ENCODE measurements at regions not wholly inside any gene's neighbourhood (a gene's known extent, or its start where the extent isn't known, plus 50 kb on each side); places are given as distances from the start of the nearest gene placed in this dataset.

DNA sequence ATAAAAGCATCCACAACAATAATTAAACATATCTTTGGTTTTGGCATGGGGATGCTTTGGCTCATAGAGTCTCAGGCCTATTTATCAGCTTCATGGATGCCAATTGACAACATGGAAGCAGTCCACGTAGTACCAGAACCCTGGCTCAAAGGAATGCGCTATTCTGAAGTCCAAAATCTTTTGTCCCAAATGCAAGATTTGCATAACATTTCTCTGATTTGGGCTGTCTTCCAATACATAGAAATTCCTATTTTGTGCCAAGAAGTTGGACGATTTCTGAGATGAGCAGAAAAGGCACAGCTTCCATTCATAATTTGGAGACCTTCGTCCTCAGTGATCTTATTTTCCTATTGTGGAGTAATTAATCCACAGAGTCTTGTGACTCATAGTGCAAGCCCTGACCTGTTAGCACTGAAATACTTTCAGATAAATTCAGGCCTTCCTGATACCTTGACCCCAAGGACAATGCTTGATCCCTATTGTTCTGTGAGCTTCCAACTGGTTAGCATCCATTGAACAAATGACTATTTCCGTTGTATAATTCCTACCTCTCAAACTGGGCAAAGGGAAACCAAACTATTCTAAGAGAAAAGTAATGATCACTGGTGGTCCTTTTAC, 78.4 kb upstream of the CDH11 start:
- H3K4me3 ChIP-seq (ENCODE audit: low read depth, low read length): no peak overlapping the region
- no peak for DNase-seq (ENCODE audit: low read depth, low spot score)
- in situ Hi-C loops (cut with HindIII; ENCODE audit: low sequenced_read_pairs): no loop called here
- TF ChIP-seq, protein P1, sequence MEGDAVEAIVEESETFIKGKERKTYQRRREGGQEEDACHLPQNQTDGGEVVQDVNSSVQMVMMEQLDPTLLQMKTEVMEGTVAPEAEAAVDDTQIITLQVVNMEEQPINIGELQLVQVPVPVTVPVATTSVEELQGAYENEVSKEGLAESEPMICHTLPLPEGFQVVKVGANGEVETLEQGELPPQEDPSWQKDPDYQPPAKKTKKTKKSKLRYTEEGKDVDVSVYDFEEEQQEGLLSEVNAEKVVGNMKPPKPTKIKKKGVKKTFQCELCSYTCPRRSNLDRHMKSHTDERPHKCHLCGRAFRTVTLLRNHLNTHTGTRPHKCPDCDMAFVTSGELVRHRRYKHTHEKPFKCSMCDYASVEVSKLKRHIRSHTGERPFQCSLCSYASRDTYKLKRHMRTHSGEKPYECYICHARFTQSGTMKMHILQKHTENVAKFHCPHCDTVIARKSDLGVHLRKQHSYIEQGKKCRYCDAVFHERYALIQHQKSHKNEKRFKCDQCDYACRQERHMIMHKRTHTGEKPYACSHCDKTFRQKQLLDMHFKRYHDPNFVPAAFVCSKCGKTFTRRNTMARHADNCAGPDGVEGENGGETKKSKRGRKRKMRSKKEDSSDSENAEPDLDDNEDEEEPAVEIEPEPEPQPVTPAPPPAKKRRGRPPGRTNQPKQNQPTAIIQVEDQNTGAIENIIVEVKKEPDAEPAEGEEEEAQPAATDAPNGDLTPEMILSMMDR (IDR thresholded peaks at IDR 0.05; ENCODE audit: low read depth, low read length): no peak

DNA sequence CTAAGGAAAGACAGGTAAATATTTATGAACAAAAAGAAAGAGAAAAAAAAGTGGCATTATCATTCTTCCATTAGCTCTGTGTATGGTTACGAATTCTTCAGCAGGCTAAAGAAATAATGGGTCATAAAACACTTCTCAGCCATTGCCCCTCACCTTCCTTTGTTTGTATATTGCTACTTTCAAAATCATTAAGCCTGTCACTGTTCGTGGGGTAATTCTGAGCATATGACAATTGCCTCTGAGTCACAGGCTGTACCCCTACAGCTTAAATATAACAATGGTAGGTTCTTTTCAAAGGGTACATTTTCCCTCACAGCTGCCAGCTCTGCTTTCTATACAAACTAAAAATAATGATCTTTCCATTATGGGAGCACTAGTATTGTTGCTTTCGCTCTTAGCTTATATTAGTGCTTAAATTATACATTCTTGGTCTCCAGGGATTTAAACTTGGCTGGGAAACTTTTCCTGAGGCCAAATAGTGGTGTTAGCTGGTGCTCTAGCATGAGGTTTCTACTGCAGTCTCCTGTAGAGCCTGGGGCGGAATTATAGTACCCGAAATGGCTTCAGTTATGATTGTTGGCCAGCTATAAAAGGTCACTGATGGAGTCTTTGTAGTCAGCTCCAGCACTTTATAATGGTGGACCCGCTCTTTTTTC, 74.7 kb upstream of the CDH11 start:
- TF ChIP-seq, protein P1 (IDR thresholded peaks at IDR 0.05; ENCODE audit: low read depth, low read length): no peak
- no peak overlapping the region for H3K4me3 ChIP-seq (ENCODE audit: low read depth, low read length)
- in situ Hi-C loops (cut with HindIII; ENCODE audit: low sequenced_read_pairs): no loop called here
- no peak for DNase-seq (ENCODE audit: low read depth, low spot score)

DNA sequence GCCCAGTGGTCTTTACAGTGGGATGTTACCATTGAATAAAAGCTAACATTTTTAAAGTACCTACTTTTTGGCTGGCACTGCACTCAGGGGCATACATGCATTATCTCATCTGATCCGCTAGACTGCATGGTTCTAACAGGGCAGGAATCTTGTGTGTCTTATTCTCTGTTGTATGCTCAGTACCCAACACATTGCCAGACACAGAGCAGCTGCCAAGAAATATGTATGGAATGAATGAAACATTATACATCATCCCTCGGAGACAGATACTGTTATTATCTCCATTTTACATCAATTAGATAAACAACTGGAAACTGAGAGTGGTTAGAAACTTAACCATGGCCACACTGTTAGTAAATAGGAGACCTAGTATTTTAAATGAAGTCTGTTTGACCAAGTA, 74.1 kb upstream of the CDH11 start:
- TF ChIP-seq, protein P1 (IDR thresholded peaks at IDR 0.05; ENCODE audit: low read depth, low read length): no peak
- no peak overlapping the region for H3K4me3 ChIP-seq (ENCODE audit: low read depth, low read length)
- DNase-seq (ENCODE audit: low read depth, low spot score): no peak
- in situ Hi-C loops (cut with HindIII; ENCODE audit: low sequenced_read_pairs): no loop called here

DNA sequence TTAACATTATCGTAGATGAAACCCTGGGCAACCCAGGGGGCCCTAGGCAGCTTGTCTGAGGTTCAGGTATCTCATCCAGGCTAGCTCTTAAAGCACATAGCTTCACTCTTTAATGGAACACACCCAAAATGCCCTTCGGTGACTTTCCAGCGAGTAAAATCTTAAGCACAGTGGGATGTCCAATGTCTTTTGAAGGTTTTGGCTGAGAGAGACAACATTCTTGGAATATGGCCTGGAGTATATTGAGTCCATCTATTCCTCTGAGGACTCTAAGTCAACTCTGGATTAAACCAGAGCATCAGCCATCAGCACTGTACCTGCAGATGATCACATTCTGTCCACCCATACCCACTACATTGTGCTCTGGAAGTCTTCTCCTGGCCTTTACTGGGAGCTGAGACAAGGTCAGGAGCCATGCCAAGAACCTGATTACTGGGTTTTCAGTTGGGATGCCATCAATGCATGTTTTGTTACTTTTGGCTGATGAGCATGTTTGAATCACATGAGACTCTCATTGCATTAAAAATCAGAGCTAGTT, 63.4 kb upstream of the CDH11 start:
- H3K4me3 ChIP-seq (ENCODE audit: low read depth, low read length): no peak overlapping the region
- TF ChIP-seq, protein P1 (IDR thresholded peaks at IDR 0.05; ENCODE audit: low read depth, low read length): no peak
- DNase-seq (ENCODE audit: low read depth, low spot score): no peak
- in situ Hi-C loops (cut with HindIII; ENCODE audit: low sequenced_read_pairs): no loop called here

DNA sequence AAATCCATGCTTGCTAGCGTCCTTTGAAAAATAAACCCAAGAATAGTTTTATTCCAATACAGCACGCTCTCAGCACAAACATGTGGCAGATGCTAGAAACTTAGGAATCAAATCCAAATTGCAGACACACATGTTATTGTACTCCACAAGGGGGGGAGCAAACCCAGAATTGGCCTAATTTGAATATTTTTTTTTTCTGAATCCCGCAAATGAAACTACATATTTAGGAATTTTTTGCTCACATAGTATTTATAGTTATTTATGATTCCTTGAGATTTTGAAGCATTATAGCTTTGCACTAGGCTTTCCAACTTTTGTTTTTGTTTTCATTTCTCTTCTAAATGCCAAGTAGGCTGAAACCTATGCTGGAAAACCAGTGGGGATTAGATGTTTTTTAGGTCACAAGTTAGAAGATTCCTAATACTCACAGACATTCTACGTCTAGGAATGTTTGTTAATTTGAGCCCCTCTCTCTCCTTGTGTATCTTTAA, 59.3 kb upstream of the CDH11 start:
- in situ Hi-C loops (cut with HindIII; ENCODE audit: low sequenced_read_pairs): no loop called here
- DNase-seq (ENCODE audit: low read depth, low spot score): no peak
- TF ChIP-seq, protein P1 (IDR thresholded peaks at IDR 0.05; ENCODE audit: low read depth, low read length): no peak

DNA sequence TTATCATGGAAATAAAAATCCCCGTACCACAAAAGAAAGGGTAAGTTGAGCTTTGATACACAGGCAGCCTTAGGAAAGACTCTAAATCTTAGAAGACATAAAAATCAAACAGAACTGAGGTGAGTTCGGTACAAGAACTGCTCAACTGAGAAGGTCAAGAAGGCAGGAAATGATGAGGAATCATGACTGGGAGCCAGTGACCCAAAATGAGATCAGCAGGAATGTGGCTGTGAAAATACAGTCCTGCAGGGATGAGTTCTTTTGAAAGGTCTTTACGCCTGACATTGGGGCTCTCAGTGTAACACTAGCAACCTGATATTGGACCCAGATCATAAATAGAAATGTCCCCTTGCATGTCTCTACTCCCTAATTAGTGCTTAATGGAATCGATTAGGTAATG, 56.3 kb upstream of the CDH11 start:
- no peak overlapping the region for H3K4me3 ChIP-seq (ENCODE audit: low read depth, low read length)
- TF ChIP-seq, protein P1 (IDR thresholded peaks at IDR 0.05; ENCODE audit: low read depth, low read length): no peak
- in situ Hi-C loops (cut with HindIII; ENCODE audit: low sequenced_read_pairs): no loop called here
- DNase-seq (ENCODE audit: low read depth, low spot score): peak; percentile 51

More for the DNA sequence above, 59.3 kb upstream of the CDH11 start:
- H3K4me3 ChIP-seq (ENCODE audit: low read depth, low read length): no peak overlapping the region
